Small intestine (tissue), 7 donors: ENCODE measurements at regions not wholly inside any gene's neighbourhood (a gene's known extent, or its start where the extent isn't known, plus 50 kb on each side); places are given as distances from the start of the nearest gene placed in this dataset.

ENCODE experiments used
- DNase-seq, 2 donors: peaks; one replicate each; pipeline versions ENCODE4 v3.0.0 to v3.0.0-alpha.2; 2013
- FAIRE-seq: peaks from 2 replicates; lab custom pipeline; 2012; peaks lifted over from hg19 to GRCh38; lab: Jason Lieb, UNC
- H3K27ac ChIP-seq, 3 donors: one replicate each; pipeline ENCODE4 v1.5.1; 2013; ENCODE audit warnings: low read length in 2 of 3, mild to moderate bottlenecking in 2 of 3, control low read depth in 1 of 3, inconsistent platforms in 1 of 3, low read depth in 1 of 3, moderate library complexity in 1 of 3
- H3K27me3 ChIP-seq, 3 donors: one replicate each; pipeline ENCODE4 v1.6.1; 2013; ENCODE audit warnings: low read length in 3 of 3, inconsistent platforms in 1 of 3; ENCODE audit not compliant: control insufficient read depth in 3 of 3, insufficient read depth in 3 of 3
- H3K36me3 ChIP-seq, 3 donors: one replicate each; pipeline ENCODE4 v1.6.1; 2013; ENCODE audit warnings: low read length in 3 of 3, inconsistent platforms in 1 of 3, low read depth in 1 of 3, mild to moderate bottlenecking in 1 of 3, moderate library complexity in 1 of 3; ENCODE audit not compliant: control insufficient read depth in 3 of 3, insufficient read depth in 2 of 3
- H3K4me1 ChIP-seq, 3 donors: one replicate each; pipeline ENCODE4 v1.6.1; 2013; ENCODE audit warnings: low read length in 2 of 3, inconsistent platforms in 1 of 3, low read depth in 1 of 3, mild to moderate bottlenecking in 1 of 3, moderate library complexity in 1 of 3; ENCODE audit not compliant: control insufficient read depth in 3 of 3, insufficient read depth in 2 of 3
- H3K4me3 ChIP-seq, 3 donors: one replicate each; pipeline ENCODE4 v1.5.1; 2013; ENCODE audit warnings: low read length in 3 of 3, control low read depth in 1 of 3, inconsistent platforms in 1 of 3, low read depth in 1 of 3, mild to moderate bottlenecking in 1 of 3, moderate library complexity in 1 of 3
- H3K9me3 ChIP-seq, 2 donors: one replicate each; pipeline ENCODE4 v1.6.1; 2013; ENCODE audit warnings: low read depth in 1 of 2, low read length in 1 of 2; ENCODE audit not compliant: control insufficient read depth in 2 of 2, insufficient read depth in 1 of 2
- WGBS, 3 donors: extraction: QIAGEN DNeasy Blood & Tissue Kit; methylation state at CpG; one replicate each; pipeline ENCODE4 v1.1.7; 2013; 5-methylcytosine and 5-hydroxymethylcytosine counted together
- donor health status: healthy with polysubstance abuse.
- donor health status: control.
- donor health status: control.
- donor health status: Bipolar disorder and iron deficiency.
- donor health status: healthy.

DNA sequence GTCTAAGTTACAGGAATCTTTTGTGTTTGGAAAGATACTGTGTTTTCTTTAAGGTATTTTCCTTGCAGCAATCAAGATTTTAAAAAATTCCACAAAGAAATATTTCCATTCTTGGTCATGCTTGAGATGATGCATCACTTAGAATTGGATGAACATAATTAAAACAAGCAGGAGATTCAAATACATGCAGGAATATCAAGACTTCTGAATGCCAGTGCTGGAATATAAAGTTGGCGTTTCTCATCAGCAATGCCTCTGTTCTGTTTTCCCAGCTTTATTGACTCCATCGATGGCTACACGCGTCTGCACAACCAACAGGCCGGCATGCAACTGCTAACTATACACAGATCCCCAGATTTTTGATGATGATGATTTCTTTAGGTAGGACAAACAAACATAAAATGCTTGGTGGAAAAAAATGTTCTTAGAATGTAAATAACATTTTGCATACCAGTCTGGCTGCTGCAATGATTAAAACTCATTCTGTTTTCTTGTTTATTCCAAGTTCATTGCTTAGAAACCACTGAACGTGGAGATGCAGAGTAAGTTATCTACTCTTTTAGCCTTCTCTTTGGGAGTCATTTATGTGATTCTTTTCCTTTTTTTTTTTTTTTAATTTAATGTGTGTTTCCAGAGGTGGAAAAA is 91.3 kb upstream of the FAM171A1 start:
- Histone ChIP-seq H3K27ac (no peak overlapping the region), H3K9me3 (peaks cover 0 to 6% of the 10 kb centered on the region in 2 donors)
- no peak for FAIRE-seq

DNA sequence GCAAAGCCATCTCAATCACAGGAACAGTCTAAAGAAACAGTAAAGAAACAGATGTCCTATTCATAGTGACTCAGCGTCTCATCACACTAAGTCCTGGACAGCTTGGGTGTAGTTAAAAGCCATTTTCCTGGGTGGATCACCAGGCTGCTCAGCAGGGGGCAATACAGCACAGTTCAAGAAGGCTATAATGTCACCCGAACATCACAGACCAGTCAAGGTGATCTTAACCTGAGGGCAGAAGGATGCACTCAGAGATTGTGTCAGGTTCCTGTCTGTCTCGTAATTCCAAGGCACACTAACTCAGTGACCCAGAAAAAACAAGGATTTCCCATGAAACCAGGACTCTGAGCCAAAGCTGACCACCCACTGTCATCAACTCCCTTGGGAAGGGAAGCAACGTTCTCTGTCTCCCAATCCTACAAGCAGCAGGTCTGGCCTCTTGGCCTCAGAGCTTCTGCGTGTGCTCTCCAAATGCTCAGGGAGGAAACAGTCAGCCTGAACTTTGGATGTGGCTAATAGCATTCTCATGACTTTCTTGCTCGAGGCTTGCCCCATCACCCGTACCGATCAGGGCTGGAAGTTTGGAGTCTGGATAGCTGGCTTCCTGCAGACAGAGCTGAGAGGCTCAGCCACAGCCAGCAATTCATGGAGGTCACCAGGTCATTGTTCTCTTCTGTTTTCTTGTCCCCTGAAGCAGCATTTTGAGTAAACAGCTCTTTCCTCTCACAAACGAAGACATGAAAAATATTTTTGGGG is 90.4 kb upstream of the FAM171A1 start:
- WGBS, 3 donors, result 42 to 52% (median 47%) methylated on average over 9 of the region's 9 CpGs

More for the DNA sequence above, 91.3 kb upstream of the FAM171A1 start:
- H3K4me3 ChIP-seq, result no peak overlapping the region
- DNase-seq, result no peak
- H3K36me3 ChIP-seq, result no peaks in the 10 kb centered on the region
- H3K4me1 ChIP-seq, result no peaks in the 10 kb centered on the region
- H3K27me3 ChIP-seq, result peaks cover 0 to 3% (median 0%) of the 10 kb centered on the region in 3 donors
- 76 to 84% (median 81%) methylated on average over 6 of the region's 6 CpGs for WGBS, 3 donors

DNA sequence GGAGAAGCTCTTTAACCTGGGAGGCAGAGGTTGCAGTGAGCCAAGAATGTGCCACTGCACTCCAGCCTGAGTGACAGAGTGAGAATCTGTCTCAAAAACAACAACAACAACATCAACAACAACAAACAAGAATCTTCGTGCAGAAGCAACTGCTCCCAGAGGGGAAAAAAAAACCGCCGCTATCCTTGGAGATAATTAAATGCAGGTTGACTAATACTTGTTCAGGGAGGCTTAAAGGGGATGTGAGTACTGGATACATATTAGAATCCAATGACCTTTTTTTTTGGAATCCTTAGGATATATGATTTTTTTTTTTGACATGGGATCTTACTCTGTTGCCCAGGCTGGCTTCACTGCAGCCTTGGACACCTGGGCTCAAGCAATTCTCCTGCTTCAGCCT is 89.6 kb upstream of the FAM171A1 start:
- H3K9me3 ChIP-seq, result peaks cover 0 to 7% of the 10 kb centered on the region in 2 donors
- FAIRE-seq, result no peak
- no peaks in the 10 kb centered on the region for H3K36me3 ChIP-seq
- peaks cover 0 to 3% (median 0%) of the 10 kb centered on the region in 3 donors for H3K27me3 ChIP-seq
- WGBS, 3 donors, result 81 to 88% (median 83%) methylated on average over 3 of the region's 3 CpGs
- H3K27ac ChIP-seq, result no peak overlapping the region
- no peak overlapping the region for H3K4me3 ChIP-seq
- no peaks in the 10 kb centered on the region for H3K4me1 ChIP-seq
- no peak for DNase-seq

More for the DNA sequence above, 90.4 kb upstream of the FAM171A1 start:
- no peak for FAIRE-seq
- Histone ChIP-seq H3K4me3 (no peak overlapping the region), H3K9me3 (peaks cover 0 to 7% of the 10 kb centered on the region in 2 donors), H3K27ac (no peak overlapping the region), H3K27me3 (peaks cover 0 to 3% (median 0%) of the 10 kb centered on the region in 3 donors), H3K36me3 (no peaks in the 10 kb centered on the region), H3K4me1 (no peaks in the 10 kb centered on the region)
- no peak for DNase-seq

DNA sequence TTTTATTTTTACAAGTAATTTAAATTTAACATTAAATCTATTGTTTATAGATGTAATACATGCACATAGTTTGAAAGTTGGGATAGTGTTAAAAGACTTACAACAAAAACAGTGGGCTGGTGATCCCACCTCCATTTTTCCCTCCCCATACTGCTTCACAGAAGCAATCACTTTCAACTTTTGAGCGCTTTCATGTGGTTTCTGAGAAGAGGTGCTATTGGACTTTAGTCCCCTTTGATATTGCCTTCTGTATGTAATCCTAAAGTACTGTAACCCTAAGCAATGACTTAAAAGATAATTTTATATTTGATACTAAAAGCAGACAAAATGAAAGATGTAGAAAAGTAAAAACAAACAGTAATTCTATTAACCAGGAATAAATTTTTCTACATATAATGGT is 88.1 kb upstream of the FAM171A1 start:
- Histone ChIP-seq H3K4me3 (no peak overlapping the region), H3K36me3 (no peaks in the 10 kb centered on the region), H3K9me3 (peaks cover 0 to 4% of the 10 kb centered on the region in 2 donors), H3K27me3 (peaks cover 0 to 3% (median 0%) of the 10 kb centered on the region in 3 donors), H3K4me1 (no peaks in the 10 kb centered on the region), H3K27ac (no peak overlapping the region)
- 45 to 76% (median 63%) methylated on average over 1 of the region's 1 CpG for WGBS, 3 donors
- DNase-seq (no peak), FAIRE-seq (no peak)

DNA sequence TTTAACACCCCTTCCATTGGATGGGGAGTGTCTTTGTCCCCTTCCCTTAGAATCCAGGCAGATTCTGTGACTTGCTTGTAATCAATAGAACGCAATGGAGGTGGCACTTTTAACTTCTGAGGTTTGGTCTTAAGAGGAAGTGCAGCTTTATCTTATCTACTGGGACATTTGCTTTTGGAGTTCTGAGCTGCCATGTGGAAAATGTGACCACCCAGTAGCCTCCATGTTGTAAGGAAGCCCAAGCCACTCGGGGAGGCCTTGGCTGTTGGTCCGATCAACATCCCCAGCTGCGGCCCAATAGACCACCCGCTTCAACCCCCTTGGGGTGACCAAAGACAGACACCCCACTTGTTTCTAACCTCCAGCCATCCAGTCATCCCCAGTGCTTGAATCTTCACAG is 86.3 kb upstream of the FAM171A1 start:
- DNase-seq (no peak), FAIRE-seq (no peak)
- Histone ChIP-seq H3K9me3 (peaks cover 0 to 4% of the 10 kb centered on the region in 2 donors), H3K4me3 (no peak overlapping the region), H3K27ac (no peak overlapping the region), H3K27me3 (peaks cover 0 to 3% (median 0%) of the 10 kb centered on the region in 3 donors), H3K36me3 (no peaks in the 10 kb centered on the region), H3K4me1 (no peaks in the 10 kb centered on the region)
- WGBS, 3 donors, result 88 to 96% (median 92%) methylated on average over 5 of the region's 5 CpGs

DNA sequence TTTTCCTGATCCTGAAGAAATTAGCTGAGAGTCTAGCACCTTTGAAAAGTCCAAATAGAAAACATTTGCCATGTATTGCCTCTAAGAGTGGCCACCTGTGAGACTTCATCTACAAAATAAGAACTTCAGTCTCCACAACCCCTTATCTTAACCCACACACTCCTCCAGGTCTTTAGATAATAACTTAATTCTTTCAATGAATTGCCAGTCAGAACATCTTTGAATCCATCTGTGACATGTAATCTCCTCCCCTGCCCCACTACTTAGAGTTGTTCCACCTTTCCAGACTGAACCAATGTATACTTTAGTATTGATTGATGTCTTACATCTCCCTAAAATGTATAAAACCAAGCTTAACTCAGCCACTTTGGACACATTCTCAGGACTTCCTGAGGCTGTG is 84.4 kb upstream of the FAM171A1 start:
- Histone ChIP-seq H3K4me3 (no peak overlapping the region), H3K27me3 (peaks cover 0 to 3% (median 2%) of the 10 kb centered on the region in 3 donors), H3K4me1 (no peaks in the 10 kb centered on the region), H3K9me3 (peaks cover 0 to 4% of the 10 kb centered on the region in 2 donors), H3K36me3 (no peaks in the 10 kb centered on the region), H3K27ac (no peak overlapping the region)
- no peak for FAIRE-seq
- no peak for DNase-seq

DNA sequence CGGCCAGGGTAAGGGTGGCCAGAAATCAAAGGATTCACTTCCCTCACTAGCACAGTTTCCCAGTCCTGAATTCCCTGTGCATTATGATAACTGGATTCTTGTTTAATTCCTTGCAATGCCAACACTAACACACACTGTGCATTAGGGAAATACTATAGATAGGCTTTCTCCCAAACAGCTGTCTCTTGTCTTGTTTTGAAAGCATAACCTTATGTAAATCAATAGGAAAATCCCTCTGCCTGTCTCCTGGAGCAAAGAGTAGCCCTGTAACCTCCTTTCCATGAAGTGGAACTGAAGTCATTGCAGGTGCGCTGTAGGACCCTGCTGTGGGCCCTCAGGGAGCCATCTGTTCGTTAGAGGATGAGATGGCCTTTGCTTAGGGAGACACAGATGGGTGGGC is 82.8 kb upstream of the FAM171A1 start:
- Histone ChIP-seq H3K4me1 (no peaks in the 10 kb centered on the region), H3K27me3 (peaks cover 0 to 3% (median 2%) of the 10 kb centered on the region in 3 donors), H3K9me3 (peaks cover 0 to 4% of the 10 kb centered on the region in 2 donors), H3K36me3 (no peaks in the 10 kb centered on the region), H3K27ac (no peak overlapping the region), H3K4me3 (no peak overlapping the region)
- WGBS, 3 donors, result 71 to 77% (median 76%) methylated on average over 3 of the region's 3 CpGs
- FAIRE-seq (no peak), DNase-seq (no peak)

DNA sequence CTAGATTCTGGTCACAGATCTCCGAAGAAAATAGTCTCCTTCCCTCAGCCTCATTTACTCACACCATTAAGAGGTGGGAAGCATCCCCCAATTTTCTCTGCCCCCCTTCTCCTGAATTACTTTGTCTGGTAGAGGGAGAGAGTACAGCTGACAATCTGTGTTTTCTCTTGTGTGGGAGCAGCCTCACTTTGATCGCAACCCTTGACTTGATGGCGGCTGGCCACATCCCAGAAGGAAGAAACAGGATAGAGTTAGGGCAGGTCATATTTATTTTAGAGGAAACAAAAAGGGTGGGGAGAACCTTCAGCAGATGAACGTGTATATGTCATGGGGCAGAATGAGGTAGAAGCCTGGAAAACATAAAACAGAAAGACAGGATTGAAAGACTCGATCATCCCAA is 82.4 kb upstream of the FAM171A1 start:
- 57 to 73% (median 70%) methylated on average over 5 of the region's 5 CpGs for WGBS, 3 donors
- no peak overlapping the region for H3K27ac ChIP-seq
- no peaks in the 10 kb centered on the region for H3K4me1 ChIP-seq
- H3K27me3 ChIP-seq, result peaks cover 0 to 4% (median 3%) of the 10 kb centered on the region in 3 donors
- no peak overlapping the region for H3K4me3 ChIP-seq
- FAIRE-seq (no peak), DNase-seq (no peak)
- peaks cover 0 to 4% of the 10 kb centered on the region in 2 donors for H3K9me3 ChIP-seq
- no peaks in the 10 kb centered on the region for H3K36me3 ChIP-seq
